HUES64 (cell line): ENCODE measurements at regions not wholly inside any gene's neighbourhood (a gene's known extent, or its start where the extent isn't known, plus 50 kb on each side); places are given as distances from the start of the nearest gene placed in this dataset.

Experiments
- H3K27ac ChIP-seq: 2 replicates; pipeline ENCODE4 v1.7.0; 2013; ENCODE audit warnings: low read depth, low read length, inconsistent platforms
- H3K27me3 ChIP-seq: 2 replicates; pipeline ENCODE4 v1.6.1; 2013; ENCODE audit warnings: mild to moderate bottlenecking, low read length; ENCODE audit not compliant: insufficient read depth
- H3K36me3 ChIP-seq: 2 replicates; pipeline ENCODE4 v1.6.1; 2013; ENCODE audit warnings: mild to moderate bottlenecking, low read length; ENCODE audit not compliant: insufficient read depth
- H3K4me1 ChIP-seq: 2 replicates; pipeline ENCODE4 v1.6.1; 2013; ENCODE audit warnings: mild to moderate bottlenecking, low read length, moderate library complexity; ENCODE audit not compliant: insufficient read depth
- H3K4me3 ChIP-seq: 2 replicates; pipeline ENCODE4 v1.5.1; 2013; ENCODE audit warnings: mild to moderate bottlenecking, low read length, moderate library complexity
- H3K9ac ChIP-seq: 2 replicates; pipeline ENCODE4 v1.6.1; 2013; ENCODE audit warnings: mild to moderate bottlenecking, low read depth, low read length
- H3K9me3 ChIP-seq: 2 replicates; pipeline ENCODE4 v1.6.1; 2013; ENCODE audit warnings: low read depth, low read length; ENCODE audit not compliant: insufficient read depth
- WGBS: fragments of 150-250, 120-280 bp; methylation state at CpG from one replicate; pipeline ENCODE4 v1.1.7; 2013; ENCODE audit warnings: missing lambda C conversion rate; 5-methylcytosine and 5-hydroxymethylcytosine counted together

DNA sequence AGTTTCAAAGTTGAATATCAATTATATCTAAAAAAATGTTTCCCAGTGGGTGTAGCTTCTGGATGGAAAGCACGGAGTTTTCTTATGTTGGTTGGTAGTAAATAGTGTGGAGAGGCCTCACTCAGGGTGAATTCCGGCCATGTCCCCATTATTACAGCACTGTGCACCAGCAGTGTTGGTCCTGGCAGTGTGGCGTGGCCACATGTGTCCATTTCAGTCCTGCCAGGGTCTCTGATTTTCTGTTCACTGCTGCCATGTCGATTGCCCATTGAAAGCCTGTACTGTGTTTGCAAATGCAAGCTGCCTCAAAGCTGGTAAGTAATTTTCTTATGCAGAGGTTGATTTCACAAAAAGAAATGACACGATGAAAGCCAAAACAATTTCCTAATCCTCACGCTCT, 386.2 kb downstream of the GALR1 start:
- H3K9ac ChIP-seq, result no peak overlapping the region
- H3K4me3 ChIP-seq, result no peak overlapping the region
- H3K27ac ChIP-seq, result no peak overlapping the region
- H3K4me1 ChIP-seq, result no peaks in the 10 kb centered on the region
- H3K27me3 ChIP-seq, result no peaks in the 10 kb centered on the region
- no peaks in the 10 kb centered on the region for H3K36me3 ChIP-seq
- peaks cover 12% of the 10 kb centered on the region for H3K9me3 ChIP-seq
- 94% methylated on average over 6 of the region's 6 CpGs for WGBS

DNA sequence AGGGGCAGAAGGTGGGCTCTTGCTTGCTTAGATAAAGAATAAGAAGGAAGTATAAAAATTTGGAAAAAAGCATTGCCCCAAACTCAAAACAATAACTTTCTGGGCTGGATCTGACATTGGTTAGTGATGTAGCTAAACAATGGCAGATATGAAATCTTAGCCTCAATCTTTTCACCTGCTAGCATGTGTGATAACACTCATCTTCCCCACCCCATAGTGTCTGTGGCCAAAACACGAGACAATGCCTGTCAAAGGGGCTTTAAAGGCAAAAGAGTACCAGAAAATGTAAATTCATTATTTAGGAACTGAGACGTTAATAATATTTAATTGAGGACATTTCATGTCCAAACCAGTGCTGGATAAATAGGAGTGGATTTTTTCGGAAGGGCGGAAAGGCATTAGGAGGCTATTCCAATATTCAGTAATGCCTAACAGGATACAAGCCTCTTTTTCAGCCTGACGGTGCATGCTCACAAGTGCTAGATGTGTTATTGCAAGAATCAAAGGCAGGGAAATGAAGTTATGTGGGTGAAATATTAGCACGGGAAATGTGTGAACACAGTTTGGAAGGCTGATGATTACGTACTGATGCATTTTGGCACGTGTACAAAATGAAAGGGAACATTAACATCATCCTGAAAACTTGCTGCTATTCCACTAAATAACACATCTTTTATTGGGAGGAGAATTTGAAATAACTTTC, 395.7 kb downstream of the GALR1 start:
- no peaks in the 10 kb centered on the region for H3K27me3 ChIP-seq
- no peaks in the 10 kb centered on the region for H3K9me3 ChIP-seq
- 85% methylated on average over 8 of the region's 8 CpGs for WGBS
- H3K27ac ChIP-seq, result no peak overlapping the region
- H3K4me3 ChIP-seq, result no peak overlapping the region
- 0 out of 2 replicates have a peak, but pooled peaks cover 3% of the 10 kb centered on the region for H3K4me1 ChIP-seq
- no peak overlapping the region for H3K9ac ChIP-seq
- no peaks in the 10 kb centered on the region for H3K36me3 ChIP-seq

DNA sequence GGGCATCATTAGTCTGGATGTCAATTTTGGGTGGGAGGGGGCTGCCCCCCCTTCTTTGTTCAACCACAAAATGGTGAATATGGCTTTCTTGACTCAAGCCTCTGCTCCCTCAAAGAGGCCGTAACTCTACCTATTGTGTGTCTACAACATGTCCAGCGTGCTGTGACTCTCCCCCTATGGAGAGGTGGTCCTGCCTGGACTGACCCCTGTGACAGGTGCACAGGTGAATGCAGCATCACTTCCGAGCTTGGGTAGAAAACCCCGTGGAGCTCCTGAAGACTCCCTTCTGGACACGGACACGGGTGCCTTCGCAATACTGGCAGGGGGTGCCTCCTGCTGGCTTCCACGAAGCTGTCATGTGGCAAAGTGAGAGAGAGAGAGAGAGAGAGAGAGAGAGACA, 397.8 kb downstream of the GALR1 start:
- Histone ChIP-seq H3K4me3 (no peak overlapping the region), H3K9me3 (no peaks in the 10 kb centered on the region), H3K27ac (no peak overlapping the region), H3K9ac (no peak overlapping the region), H3K36me3 (no peaks in the 10 kb centered on the region), H3K27me3 (peaks cover 7% of the 10 kb centered on the region; the same call in 1 of the 2 replicates), H3K4me1 (0 out of 2 replicates have a peak, but pooled peaks cover 3% of the 10 kb centered on the region)
- WGBS, result 82% methylated on average over 8 of the region's 8 CpGs

DNA sequence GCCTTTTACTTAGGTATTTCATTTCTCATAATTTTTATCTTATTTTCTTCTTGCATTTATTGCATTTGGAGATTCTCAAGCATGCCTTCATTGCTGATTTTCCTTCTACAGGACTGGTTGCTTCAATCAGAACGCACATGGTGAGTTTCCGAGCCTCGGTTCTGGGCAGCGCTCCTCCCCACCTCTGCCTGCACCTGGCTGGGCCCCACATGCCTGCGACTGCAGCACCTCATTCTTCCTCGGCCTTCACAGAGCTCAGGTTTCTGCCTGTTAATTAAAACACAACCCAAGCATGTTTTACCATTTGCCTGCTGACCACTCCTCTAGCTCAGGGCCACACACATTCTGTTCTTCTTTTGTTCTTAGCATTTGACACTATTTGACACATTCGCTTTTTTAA, 398.8 kb downstream of the GALR1 start:
- WGBS, result 77% methylated on average over 7 of the region's 7 CpGs
- H3K27me3 ChIP-seq, result peaks cover 7% of the 10 kb centered on the region; the same call in 1 of the 2 replicates
- H3K9ac ChIP-seq, result no peak overlapping the region
- 0 out of 2 replicates have a peak, but pooled peaks cover 3% of the 10 kb centered on the region for H3K4me1 ChIP-seq
- H3K36me3 ChIP-seq, result no peaks in the 10 kb centered on the region
- H3K27ac ChIP-seq, result no peak overlapping the region
- no peak overlapping the region for H3K4me3 ChIP-seq
- H3K9me3 ChIP-seq, result no peaks in the 10 kb centered on the region

DNA sequence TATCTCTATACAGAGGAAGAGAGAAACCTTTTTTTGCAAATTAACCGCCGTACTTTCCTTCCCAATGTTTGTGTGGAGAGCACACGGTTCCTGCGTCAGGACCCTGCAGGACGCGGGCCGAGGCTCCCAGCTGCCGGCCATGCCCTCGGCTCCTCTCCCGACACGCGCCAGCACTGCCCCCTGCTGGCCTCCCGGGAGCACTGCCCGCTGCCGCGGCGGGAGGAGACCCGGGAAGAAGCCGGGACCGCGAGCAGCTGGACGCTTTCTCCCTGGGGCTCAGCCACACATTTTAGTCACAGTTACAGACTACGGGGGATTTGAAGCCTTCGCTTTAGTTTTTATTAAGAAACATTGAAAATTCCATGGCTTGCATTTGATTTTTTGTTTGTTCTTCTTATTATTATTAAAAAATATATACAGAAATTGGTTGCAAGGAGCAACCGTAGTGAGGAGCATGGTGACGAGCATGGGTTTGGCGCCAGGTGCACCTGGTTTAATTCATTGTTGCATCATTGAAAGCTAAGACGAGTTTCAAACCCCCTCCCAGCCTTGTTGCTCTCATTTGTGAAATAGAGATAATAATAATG, 401.2 kb downstream of the GALR1 start:
- no peak overlapping the region for H3K4me3 ChIP-seq
- 0 out of 2 replicates have a peak, but pooled peaks cover 3% of the 10 kb centered on the region for H3K4me1 ChIP-seq
- no peaks in the 10 kb centered on the region for H3K36me3 ChIP-seq
- WGBS, result 16% methylated on average over 26 of the region's 28 CpGs
- H3K27me3 ChIP-seq, result peaks cover 7% of the 10 kb centered on the region; the same call in 1 of the 2 replicates
- no peaks in the 10 kb centered on the region for H3K9me3 ChIP-seq
- H3K9ac ChIP-seq, result no peak overlapping the region
- no peak overlapping the region for H3K27ac ChIP-seq

DNA sequence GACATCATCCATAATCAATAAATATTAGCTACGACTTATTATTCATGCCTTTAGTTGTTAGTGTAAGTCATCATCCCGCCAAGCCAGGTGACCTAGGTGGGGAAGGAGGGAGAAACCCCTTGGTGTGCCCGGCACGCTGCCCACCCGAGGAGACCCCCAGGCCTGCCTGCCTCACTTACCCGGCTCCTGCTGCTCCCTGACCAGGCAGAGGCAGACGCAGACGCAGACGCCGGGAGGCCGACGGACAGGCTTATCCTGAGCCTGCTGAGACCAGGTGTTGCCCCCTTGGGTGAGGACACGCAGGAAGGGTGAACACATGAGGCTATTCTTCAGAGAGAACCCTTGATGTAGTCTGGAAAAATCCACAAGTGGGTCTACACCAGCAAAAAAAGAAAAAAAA, 401.8 kb downstream of the GALR1 start:
- no peaks in the 10 kb centered on the region for H3K9me3 ChIP-seq
- WGBS, result 90% methylated on average over 13 of the region's 13 CpGs
- H3K27me3 ChIP-seq, result peaks cover 7% of the 10 kb centered on the region; the same call in 1 of the 2 replicates
- H3K4me1 ChIP-seq, result 0 out of 2 replicates have a peak, but pooled peaks cover 3% of the 10 kb centered on the region
- no peak overlapping the region for H3K9ac ChIP-seq
- H3K27ac ChIP-seq, result no peak overlapping the region
- no peak overlapping the region for H3K4me3 ChIP-seq
- H3K36me3 ChIP-seq, result no peaks in the 10 kb centered on the region

DNA sequence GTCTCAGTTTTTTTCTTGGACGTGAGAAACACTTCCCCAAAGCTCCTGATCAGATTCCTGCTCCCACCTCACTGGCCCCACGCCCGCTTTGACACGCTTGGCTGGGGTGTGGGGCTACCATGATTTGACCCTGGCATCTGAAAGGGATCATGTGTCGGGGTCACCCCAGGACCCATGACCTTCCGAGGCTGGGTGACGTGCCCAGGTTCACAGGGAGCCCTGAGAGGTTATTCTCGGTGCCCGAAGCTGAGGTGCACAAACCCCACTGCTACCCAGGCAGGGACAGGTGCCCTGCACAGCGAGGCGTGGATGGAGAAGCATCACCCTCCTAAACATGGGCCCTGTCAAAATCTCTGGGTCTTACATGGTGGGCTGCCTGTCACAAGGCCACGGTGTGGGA, 404.1 kb downstream of the GALR1 start:
- WGBS, result 95% methylated on average over 12 of the region's 12 CpGs
- Histone ChIP-seq H3K27ac (no peak overlapping the region), H3K27me3 (peaks cover 7% of the 10 kb centered on the region; the same call in 1 of the 2 replicates), H3K9ac (no peak overlapping the region), H3K4me3 (no peak overlapping the region), H3K4me1 (no peaks in the 10 kb centered on the region), H3K36me3 (no peaks in the 10 kb centered on the region), H3K9me3 (no peaks in the 10 kb centered on the region)

DNA sequence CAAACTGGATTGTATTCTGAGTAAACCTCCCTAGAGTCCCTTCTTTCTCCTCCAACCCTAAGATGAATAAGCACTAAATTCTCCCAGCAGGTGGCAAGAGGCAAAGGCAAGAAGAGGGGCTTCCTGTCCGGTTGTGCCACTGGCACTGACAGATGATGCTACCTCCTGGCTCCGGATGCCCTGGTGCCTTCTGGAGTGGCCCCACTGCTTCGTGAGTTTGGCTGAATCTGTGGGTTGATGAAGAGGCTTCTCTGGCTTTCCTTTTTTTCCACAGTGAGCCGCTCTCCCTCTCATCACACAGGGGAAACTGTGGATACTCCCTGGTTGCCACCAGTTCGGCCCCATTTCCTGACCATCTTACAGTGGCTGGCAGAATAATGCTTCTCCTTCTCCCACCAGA, 404.7 kb downstream of the GALR1 start:
- no peaks in the 10 kb centered on the region for H3K36me3 ChIP-seq
- H3K9me3 ChIP-seq, result no peaks in the 10 kb centered on the region
- H3K27me3 ChIP-seq, result peaks cover 7% of the 10 kb centered on the region; the same call in 1 of the 2 replicates
- H3K27ac ChIP-seq, result no peak overlapping the region
- H3K4me3 ChIP-seq, result no peak overlapping the region
- no peak overlapping the region for H3K9ac ChIP-seq
- WGBS, result 90% methylated on average over 5 of the region's 5 CpGs
- H3K4me1 ChIP-seq, result no peaks in the 10 kb centered on the region

DNA sequence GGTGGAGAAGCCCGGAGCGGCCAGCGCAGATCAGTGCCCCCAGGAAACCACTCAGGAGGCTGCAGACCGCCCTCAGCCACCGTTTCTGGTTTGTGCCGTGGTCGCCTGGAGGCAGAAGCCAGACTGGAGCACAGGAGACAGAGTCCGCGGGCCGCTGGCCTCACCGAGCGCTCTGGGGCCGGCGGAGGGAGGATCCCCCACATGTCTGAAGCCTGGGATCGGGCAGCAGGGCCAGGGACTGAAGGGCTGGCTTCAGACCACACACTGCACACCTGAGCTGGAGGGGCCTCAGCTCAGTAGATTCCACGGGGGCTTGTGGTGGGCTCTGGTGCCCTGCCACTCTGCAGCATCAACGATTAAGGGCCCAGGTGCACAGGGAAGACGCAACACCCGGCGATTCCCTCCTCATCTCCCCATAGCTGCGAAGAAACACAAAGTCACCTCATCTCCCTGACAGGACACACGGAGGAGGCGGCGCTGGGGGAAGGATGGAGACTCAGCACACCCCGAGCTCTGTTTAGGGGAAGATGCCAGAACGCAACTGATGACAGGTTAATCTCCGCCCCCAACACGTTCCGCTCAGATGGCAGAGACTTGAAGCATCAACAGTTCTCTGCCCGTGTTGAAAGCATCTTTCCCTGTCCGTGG, 408.1 kb downstream of the GALR1 start:
- Histone ChIP-seq H3K4me1 (no peaks in the 10 kb centered on the region), H3K4me3 (no peak overlapping the region), H3K9ac (no peak overlapping the region), H3K27me3 (no peaks in the 10 kb centered on the region), H3K9me3 (no peaks in the 10 kb centered on the region), H3K36me3 (no peaks in the 10 kb centered on the region), H3K27ac (no peak overlapping the region)
- WGBS, result 95% methylated on average over 31 of the region's 31 CpGs

DNA sequence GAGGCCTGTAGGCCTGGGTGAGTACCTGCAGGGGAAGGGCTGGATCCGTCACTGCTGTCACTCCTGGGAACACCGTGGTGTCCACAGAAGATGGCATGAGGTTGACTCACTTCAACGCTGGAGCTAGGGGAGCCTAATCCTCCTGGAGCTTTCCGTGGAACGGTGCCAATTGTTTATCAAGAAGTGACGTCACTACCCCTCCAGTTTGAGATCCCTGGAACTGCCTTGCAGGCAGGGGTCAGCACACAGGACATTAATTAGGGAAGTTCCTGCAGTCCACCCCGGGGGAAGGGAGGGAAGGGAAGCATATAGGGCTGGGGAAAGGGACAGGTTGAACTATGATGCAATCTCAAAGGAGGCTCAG, 408.6 kb downstream of the GALR1 start:
- no peaks in the 10 kb centered on the region for H3K27me3 ChIP-seq
- H3K27ac ChIP-seq, result no peak overlapping the region
- H3K4me1 ChIP-seq, result no peaks in the 10 kb centered on the region
- WGBS, result 88% methylated on average over 7 of the region's 7 CpGs
- H3K9me3 ChIP-seq, result no peaks in the 10 kb centered on the region
- H3K36me3 ChIP-seq, result no peaks in the 10 kb centered on the region
- no peak overlapping the region for H3K9ac ChIP-seq
- no peak overlapping the region for H3K4me3 ChIP-seq

DNA sequence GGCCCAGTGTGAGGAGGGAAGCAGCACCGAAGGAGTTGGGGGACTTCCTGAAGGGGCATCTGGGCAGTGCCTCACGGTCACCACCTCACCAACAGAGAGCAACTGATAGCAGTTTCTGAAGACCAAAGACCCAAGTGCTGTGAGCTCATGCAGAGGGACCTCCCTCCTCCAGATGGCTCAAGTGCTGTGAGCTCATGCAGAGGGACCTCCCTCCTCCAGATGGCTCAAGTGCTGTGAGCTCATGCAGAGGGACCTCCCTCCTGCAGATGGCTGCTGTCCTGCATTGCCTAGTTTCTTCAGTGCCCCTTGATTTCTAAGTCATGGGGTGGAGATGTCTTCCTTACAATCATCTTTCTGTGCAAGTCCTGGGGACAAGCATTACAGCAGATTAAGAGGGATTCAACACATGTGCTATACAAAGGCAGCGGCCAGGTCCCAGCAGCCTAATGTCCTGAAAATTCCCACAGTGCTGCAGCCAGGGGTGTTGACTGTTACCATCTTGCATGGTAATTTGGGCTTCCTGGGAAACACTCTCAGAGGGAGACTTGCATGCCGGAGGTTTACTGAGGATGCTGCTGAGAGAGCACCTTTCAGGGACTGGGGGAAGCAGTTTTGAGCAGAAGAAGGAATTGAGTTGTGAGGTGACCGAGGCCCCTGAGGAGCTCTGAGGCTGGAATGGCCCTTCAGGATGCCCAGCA, 409.3 kb downstream of the GALR1 start:
- Histone ChIP-seq H3K9me3 (no peaks in the 10 kb centered on the region), H3K4me3 (no peak overlapping the region), H3K4me1 (no peaks in the 10 kb centered on the region), H3K27me3 (no peaks in the 10 kb centered on the region), H3K27ac (no peak overlapping the region), H3K9ac (no peak overlapping the region), H3K36me3 (no peaks in the 10 kb centered on the region)
- 76% methylated on average over 5 of the region's 5 CpGs for WGBS
